K562 (cell line): ENCODE measurements at regions not wholly inside any gene's neighbourhood (a gene's known extent, or its start where the extent isn't known, plus 50 kb on each side); places are given as distances from the start of the nearest gene placed in this dataset.

Experiments used
- ATAC-seq: fragments of 200-7000 bp; cut with Tn5 transposase; 3 replicates; pipeline ENCODE4 v1.9.1; 2020; ENCODE audit warnings: moderate library complexity
- BruUV-seq: library from RNA; stranded (reverse); fragments of 400-500 nt; replicated peaks from 2 replicates; lab custom pipeline; 2021; lab: Mats Ljungman, UMichigan
- CTCF ChIA-PET: fragments of 300-600 bp; formaldehyde crosslinking; extraction: SDS; loops from one replicate; lab custom pipeline; 2021; ENCODE audit warnings: low intra/inter-chr PET ratio; lab: Yijun Ruan, JAX
- POLR2A ChIA-PET: fragments of 300-600, 350-650 bp; sonication (Branson Sonifier 250); formaldehyde crosslinking; extraction: SDS; loops from one replicate; lab custom pipeline; 2021; ENCODE audit warnings: antibody characterized with exemption, inconsistent platforms; lab: Yijun Ruan, JAX
- DNase-seq, 4 experiments: peaks; one replicate each; pipeline versions ENCODE4 v3.0.0 to v3.0.0-alpha.2; 2011 to 2018; ENCODE audit warnings: low spot score in 3 of 4, mixed read lengths in 3 of 4; ENCODE audit errors: extremely low read depth in 1 of 4
- FAIRE-seq: peaks from 2 replicates; lab custom pipeline; 2011; peaks lifted over from hg19 to GRCh38; lab: Jason Lieb, UNC
- H2AFZ ChIP-seq: 2 replicates; pipeline ENCODE4 v1.6.0; 2011; ENCODE audit warnings: low read depth, low read length, control low read depth, inconsistent platforms
- H3K27ac ChIP-seq: fragments of 200-600 bp; 3 replicates; pipeline ENCODE4 v1.8.0; 2011; ENCODE audit warnings: low read depth, mild to moderate bottlenecking, control low read depth, inconsistent platforms, low read length, moderate library complexity, mixed read lengths; ENCODE audit errors: extremely low read depth
- H3K27me3 ChIP-seq, 2 experiments: fragments of 300-600 bp in 1 of 2; 2 replicates in 1 of 2; 3 replicates in 1 of 2; pipeline versions ENCODE4 v1.6.0 to v1.8.0; 2011; ENCODE audit warnings: inconsistent platforms in 2 of 2, low read length in 2 of 2, mild to moderate bottlenecking in 1 of 2, mixed read lengths in 1 of 2, moderate library complexity in 1 of 2; ENCODE audit not compliant: control insufficient read depth in 2 of 2, insufficient read depth in 2 of 2
- H3K36me3 ChIP-seq: fragments of 300-600 bp; 3 replicates; pipeline ENCODE4 v1.8.0; 2011; ENCODE audit warnings: mild to moderate bottlenecking, low read length, inconsistent platforms; ENCODE audit not compliant: control insufficient read depth, insufficient read depth
- H3K4me1 ChIP-seq, 2 experiments: fragments of 200-600 bp in 1 of 2; replicated peaks in 1 of 2; 2 replicates in 1 of 2; 3 replicates in 1 of 2; pipeline versions ENCODE4 v1.5.1 to v1.8.0; 2011; ENCODE audit warnings: inconsistent platforms in 2 of 2, low read length in 2 of 2, mild to moderate bottlenecking in 1 of 2, mixed read lengths in 1 of 2, moderate library complexity in 1 of 2; ENCODE audit not compliant: control insufficient read depth in 2 of 2, insufficient read depth in 2 of 2
- H3K4me2 ChIP-seq: 2 replicates; pipeline ENCODE4 v1.6.1; 2011; ENCODE audit warnings: low read length, control low read depth, inconsistent platforms, mixed read lengths; ENCODE audit not compliant: insufficient read depth
- H3K4me3 ChIP-seq: fragments of 200-600 bp; sonication (generic), shearing (Covaris generic); 2 replicates; pipeline ENCODE4 v1.5.1; 2016; ENCODE audit warnings: control low read depth, inconsistent platforms
- H3K79me2 ChIP-seq: fragments of 200-600 bp; 3 replicates; pipeline ENCODE4 v1.8.0; 2011; ENCODE audit warnings: low read length, inconsistent platforms; ENCODE audit not compliant: control insufficient read depth, insufficient read depth
- H3K9ac ChIP-seq, 2 experiments: 2 replicates each; pipeline versions ENCODE4 v1.6.0 to v1.6.1; 2011; ENCODE audit warnings: low read depth in 2 of 2, low read length in 2 of 2, control low read depth in 1 of 2, inconsistent platforms in 1 of 2, mild to moderate bottlenecking in 1 of 2, mixed read lengths in 1 of 2; ENCODE audit not compliant: insufficient read depth in 1 of 2
- H3K9me1 ChIP-seq: one replicate; pipeline ENCODE4 v1.6.0; 2011; ENCODE audit warnings: inconsistent platforms, mild to moderate bottlenecking, low read length, moderate library complexity; ENCODE audit not compliant: control insufficient read depth, insufficient read depth
- H3K9me3 ChIP-seq: replicated peaks from 2 replicates; pipeline ENCODE4 v1.5.1; 2011; ENCODE audit warnings: low read depth, low read length, inconsistent platforms; ENCODE audit not compliant: control insufficient read depth, insufficient read depth
- H4K20me1 ChIP-seq: replicated peaks from 2 replicates; pipeline ENCODE4 v1.6.1; 2011; ENCODE audit warnings: low read length, inconsistent platforms, mixed read lengths; ENCODE audit not compliant: control insufficient read depth, insufficient read depth
- ASH1L ChIP-seq: fragments of 450-650 bp; IDR thresholded peaks from 2 replicates; pipeline ENCODE4 v1.6.1; 2018; ENCODE audit warnings: borderline replicate concordance, mild to moderate bottlenecking, low read depth; ENCODE audit not compliant: partially characterized antibody
- C11orf30 ChIP-seq: fragments of 450-650 bp; IDR thresholded peaks from 2 replicates; pipeline ENCODE4 v1.6.1; 2016; ENCODE audit warnings: low read depth, mild to moderate bottlenecking
- COPS2 ChIP-seq: fragments of 450-650 bp; conservative IDR thresholded peaks from 2 replicates; pipeline ENCODE4 v1.6.1; 2016; ENCODE audit warnings: mild to moderate bottlenecking, moderate library complexity
- EP400 ChIP-seq: fragments of 450-650 bp; IDR thresholded peaks from 2 replicates; pipeline ENCODE4 v1.6.1; 2017; ENCODE audit warnings: antibody characterized with exemption, mild to moderate bottlenecking, moderate library complexity
- FOXJ2 ChIP-seq: fragments of 200-800 bp; sonication (Bioruptor generic); IDR thresholded peaks from 2 replicates; pipeline ENCODE4 v1.6.1; 2016; ENCODE audit warnings: missing genetic modification characterization, missing compliant biosample characterization
- HMG20A ChIP-seq: fragments of 450-650 bp; formaldehyde crosslinking; conservative IDR thresholded peaks from 2 replicates; pipeline ENCODE4 v1.4.0; 2020; ENCODE audit warnings: mild to moderate bottlenecking, mixed read lengths
- NFATC3 ChIP-seq: fragments of 450-650 bp; IDR thresholded peaks from 2 replicates; pipeline ENCODE4 v1.6.1; 2017; ENCODE audit warnings: mild to moderate bottlenecking
- NFE2 ChIP-seq: IDR thresholded peaks from 2 replicates; pipeline ENCODE4 v1.6.1; 2014; ENCODE audit warnings: antibody characterized with exemption, low read depth
- NR1H2 ChIP-seq: sonication (generic); formaldehyde crosslinking; IDR thresholded peaks from 2 replicates; pipeline ENCODE4 v1.4.0; 2020; ENCODE audit warnings: mild to moderate bottlenecking, missing genetic modification reagents
- PHF21A ChIP-seq: fragments of 450-650 bp; IDR thresholded peaks from 2 replicates; pipeline ENCODE4 v1.6.1; 2017; ENCODE audit warnings: low read depth, borderline replicate concordance
- RBM39 ChIP-seq: fragments of 200-400 bp; formaldehyde crosslinking; optimal IDR thresholded peaks from 2 replicates; pipeline ENCODE3; 2018; ENCODE audit warnings: low read depth, low read length
- ZNF41 ChIP-seq: fragments of 250-450 bp; sonication (Bioruptor Pico); conservative IDR thresholded peaks from 2 replicates; pipeline ENCODE4 v1.4.0; 2020; ENCODE audit warnings: mild to moderate bottlenecking
- WGBS: fragments of 100-300 bp; shearing (Covaris generic); methylation state at CpG from one replicate; pipeline ENCODE4 v1.1.6; 2016; ENCODE audit warnings: low coverage, mixed read lengths; ENCODE audit not compliant: insufficient coverage; ENCODE audit errors: missing lambda C conversion rate; 5-methylcytosine and 5-hydroxymethylcytosine counted together
- in situ Hi-C: fragments of 300-500 bp; cut with MboI; formaldehyde crosslinking; loops from 4 replicates; pipeline ENCODE4 v1.15.0; 2018; ENCODE audit warnings: inconsistent platforms, mixed read lengths
- intact Hi-C: fragments of 100-400 bp; cut with micrococcal nuclease; formaldehyde crosslinking; loops from 2 replicates; pipeline ENCODE4 v1.14.2; 2022
- TF ChIP-seq, protein P1 (sequence below): sonication (generic); formaldehyde crosslinking; IDR thresholded peaks from 2 replicates; pipeline ENCODE4 v1.9.0; 2022; ENCODE audit warnings: mild to moderate bottlenecking, missing genetic modification reagents
- TF ChIP-seq, protein P2 (sequence below), 2 experiments: fragments of 450-650 bp; conservative IDR thresholded peaks; 2 replicates each; pipeline ENCODE4 v1.6.1; 2017; ENCODE audit warnings: mild to moderate bottlenecking in 2 of 2, moderate library complexity in 2 of 2
- TF ChIP-seq, protein P3 (sequence below), 3 experiments: fragments of 200-800 bp in 1 of 3; sonication (Bioruptor generic) in 1 of 3; sonication (generic) in 1 of 3; formaldehyde crosslinking in 1 of 3; IDR thresholded peaks; 2 replicates each; pipeline versions ENCODE4 v1.6.1 to v1.8.0; 2016 to 2022; ENCODE audit warnings: mild to moderate bottlenecking in 2 of 3, missing compliant biosample characterization in 2 of 3, missing genetic modification characterization in 2 of 3, missing genetic modification reagents in 1 of 3
- TF ChIP-seq, protein P4 (sequence below): fragments of 250-450 bp; sonication (Bioruptor Pico); IDR thresholded peaks from 2 replicates; pipeline ENCODE4 v1.8.0; 2022; ENCODE audit warnings: inconsistent platforms

DNA sequence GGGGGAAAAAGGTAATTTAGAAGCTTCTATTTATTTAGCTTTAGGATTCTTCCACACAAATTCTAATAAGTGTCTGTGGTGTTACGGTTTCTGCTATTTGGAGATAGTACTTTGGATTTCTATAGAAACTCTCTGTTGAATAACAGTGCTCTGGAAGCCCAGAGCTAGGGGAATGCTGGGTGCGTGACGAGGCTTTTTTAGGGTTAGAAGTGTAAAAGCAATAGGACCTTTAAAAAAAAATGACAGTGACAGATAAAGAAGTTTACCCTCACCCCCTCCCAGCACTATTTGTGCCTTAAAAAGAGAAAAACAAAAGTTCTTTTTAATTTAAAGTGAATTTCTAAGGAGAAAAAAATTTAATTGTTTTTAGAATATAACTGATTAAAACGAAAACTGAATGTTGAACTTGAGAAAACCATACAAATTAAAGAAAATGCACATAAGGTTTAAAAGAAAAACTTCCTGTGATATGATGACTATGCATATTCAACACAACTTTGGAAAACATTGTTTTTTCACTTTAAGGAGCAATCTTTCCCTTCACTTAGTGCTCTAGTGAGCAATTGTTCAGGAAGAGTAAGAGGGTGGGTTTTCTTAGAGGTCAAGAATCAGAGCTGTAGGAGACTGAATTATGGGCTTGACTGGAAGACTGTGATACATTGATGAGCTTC is 89.6 kb upstream of the RIPOR2 start (continued):
- TF ChIP-seq, protein P1, sequence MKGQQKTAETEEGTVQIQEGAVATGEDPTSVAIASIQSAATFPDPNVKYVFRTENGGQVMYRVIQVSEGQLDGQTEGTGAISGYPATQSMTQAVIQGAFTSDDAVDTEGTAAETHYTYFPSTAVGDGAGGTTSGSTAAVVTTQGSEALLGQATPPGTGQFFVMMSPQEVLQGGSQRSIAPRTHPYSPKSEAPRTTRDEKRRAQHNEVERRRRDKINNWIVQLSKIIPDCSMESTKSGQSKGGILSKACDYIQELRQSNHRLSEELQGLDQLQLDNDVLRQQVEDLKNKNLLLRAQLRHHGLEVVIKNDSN (CRISPR knock-in tag): no peak
- TF ChIP-seq C11orf30 (peak; percentile 92), PHF21A (no peak), ZNF41 (CRISPR knock-in tag) (no peak), NFE2 (peak; percentile 68), FOXJ2 (tag) (peak; percentile 70)

DNA sequence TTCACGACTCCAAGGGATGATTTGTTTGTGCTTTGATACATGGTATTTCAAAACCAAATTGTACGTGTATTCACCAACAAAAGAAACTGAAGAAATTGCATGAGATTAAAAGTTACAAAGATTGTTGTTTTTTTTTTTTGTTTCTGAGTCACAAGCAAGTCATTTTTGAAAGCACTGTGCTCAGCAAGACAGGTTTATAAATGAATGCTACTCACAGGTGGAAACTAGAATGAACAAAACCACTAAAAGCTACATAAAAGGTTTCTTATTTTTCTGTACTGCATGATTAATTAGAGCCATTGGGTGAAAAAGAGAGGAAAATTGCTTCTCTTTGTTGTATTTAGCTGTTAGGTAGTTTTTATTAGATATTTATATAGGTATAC is 90.2 kb upstream of the RIPOR2 start:
- no peaks in the 10 kb centered on the region for H3K9me1 ChIP-seq
- peaks cover 0 to 4% of the 10 kb centered on the region in 2 experiments; a peak in 2 of 5 replicates for H3K4me1 ChIP-seq
- ATAC-seq (no peak), FAIRE-seq (peak; percentile 46), DNase-seq (no peak)
- H4K20me1 ChIP-seq: no peaks in the 10 kb centered on the region
- H3K4me2 ChIP-seq: no peak overlapping the region
- POLR2A ChIA-PET: interaction anchor here (1.3 to 2.2 kb wide), 3 partner anchors 10 to 31 kb away, joined by 3 to 10 read pairs (median 3); no protein-coding TSS in a partner anchor
- WGBS: 5% methylated on average over 2 of the region's 2 CpGs
- intact Hi-C loops: loop anchor here (5.0 kb wide), 1 partner anchor 46 kb away; no protein-coding TSS in a partner anchor
- no peak overlapping the region for H3K9ac ChIP-seq
- no peaks in the 10 kb centered on the region for H3K9me3 ChIP-seq
- in situ Hi-C loops: no loop called here
- H3K36me3 ChIP-seq: no peaks in the 10 kb centered on the region
- no peak overlapping the region for H2AFZ ChIP-seq
- no peaks in the 10 kb centered on the region for H3K79me2 ChIP-seq
- H3K4me3 ChIP-seq: no peak overlapping the region
- peaks cover 9 to 47% of the 10 kb centered on the region in 2 experiments; a peak in 4 of 5 replicates for H3K27me3 ChIP-seq
- no peak overlapping the region for H3K27ac ChIP-seq
- CTCF ChIA-PET: interaction anchor here (2.6 kb wide), 1 partner anchor 45 kb away, joined by 11 read pairs; no protein-coding TSS in a partner anchor
- no TSS peak for BruUV-seq
- TF ChIP-seq ASH1L: no peak
- no peak for TF ChIP-seq NFATC3
- TF ChIP-seq NR1H2 (CRISPR knock-in tag): no peak
- TF ChIP-seq, protein P2, sequence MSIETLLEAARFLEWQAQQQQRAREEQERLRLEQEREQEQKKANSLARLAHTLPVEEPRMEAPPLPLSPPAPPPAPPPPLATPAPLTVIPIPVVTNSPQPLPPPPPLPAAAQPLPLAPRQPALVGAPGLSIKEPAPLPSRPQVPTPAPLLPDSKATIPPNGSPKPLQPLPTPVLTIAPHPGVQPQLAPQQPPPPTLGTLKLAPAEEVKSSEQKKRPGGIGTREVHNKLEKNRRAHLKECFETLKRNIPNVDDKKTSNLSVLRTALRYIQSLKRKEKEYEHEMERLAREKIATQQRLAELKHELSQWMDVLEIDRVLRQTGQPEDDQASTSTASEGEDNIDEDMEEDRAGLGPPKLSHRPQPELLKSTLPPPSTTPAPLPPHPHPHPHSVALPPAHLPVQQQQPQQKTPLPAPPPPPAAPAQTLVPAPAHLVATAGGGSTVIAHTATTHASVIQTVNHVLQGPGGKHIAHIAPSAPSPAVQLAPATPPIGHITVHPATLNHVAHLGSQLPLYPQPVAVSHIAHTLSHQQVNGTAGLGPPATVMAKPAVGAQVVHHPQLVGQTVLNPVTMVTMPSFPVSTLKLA (conservative IDR thresholded peaks at IDR 0.05): no peak
- TF ChIP-seq PHF21A: no peak
- TF ChIP-seq EP400: no peak
- TF ChIP-seq HMG20A (CRISPR knock-in tag): no peak
- TF ChIP-seq COPS2: no peak
- TF ChIP-seq, protein P3, sequence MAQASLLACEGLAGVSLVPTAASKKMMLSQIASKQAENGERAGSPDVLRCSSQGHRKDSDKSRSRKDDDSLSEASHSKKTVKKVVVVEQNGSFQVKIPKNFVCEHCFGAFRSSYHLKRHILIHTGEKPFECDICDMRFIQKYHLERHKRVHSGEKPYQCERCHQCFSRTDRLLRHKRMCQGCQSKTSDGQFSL (CRISPR knock-in tag; IDR thresholded peaks at IDR 0.05): no peak
- TF ChIP-seq, protein P3 (tag; IDR thresholded peaks at IDR 0.05): no peak
- TF ChIP-seq RBM39: no peak
- TF ChIP-seq, protein P4, sequence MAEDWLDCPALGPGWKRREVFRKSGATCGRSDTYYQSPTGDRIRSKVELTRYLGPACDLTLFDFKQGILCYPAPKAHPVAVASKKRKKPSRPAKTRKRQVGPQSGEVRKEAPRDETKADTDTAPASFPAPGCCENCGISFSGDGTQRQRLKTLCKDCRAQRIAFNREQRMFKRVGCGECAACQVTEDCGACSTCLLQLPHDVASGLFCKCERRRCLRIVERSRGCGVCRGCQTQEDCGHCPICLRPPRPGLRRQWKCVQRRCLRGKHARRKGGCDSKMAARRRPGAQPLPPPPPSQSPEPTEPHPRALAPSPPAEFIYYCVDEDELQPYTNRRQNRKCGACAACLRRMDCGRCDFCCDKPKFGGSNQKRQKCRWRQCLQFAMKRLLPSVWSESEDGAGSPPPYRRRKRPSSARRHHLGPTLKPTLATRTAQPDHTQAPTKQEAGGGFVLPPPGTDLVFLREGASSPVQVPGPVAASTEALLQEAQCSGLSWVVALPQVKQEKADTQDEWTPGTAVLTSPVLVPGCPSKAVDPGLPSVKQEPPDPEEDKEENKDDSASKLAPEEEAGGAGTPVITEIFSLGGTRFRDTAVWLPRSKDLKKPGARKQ (CRISPR knock-in tag): no peak
